ENCODE measurements at regions not wholly inside any gene's neighbourhood (a gene's known extent, or its start where the extent isn't known, plus 50 kb on each side); places are given as distances from the start of the nearest gene placed in this dataset.

DNA sequence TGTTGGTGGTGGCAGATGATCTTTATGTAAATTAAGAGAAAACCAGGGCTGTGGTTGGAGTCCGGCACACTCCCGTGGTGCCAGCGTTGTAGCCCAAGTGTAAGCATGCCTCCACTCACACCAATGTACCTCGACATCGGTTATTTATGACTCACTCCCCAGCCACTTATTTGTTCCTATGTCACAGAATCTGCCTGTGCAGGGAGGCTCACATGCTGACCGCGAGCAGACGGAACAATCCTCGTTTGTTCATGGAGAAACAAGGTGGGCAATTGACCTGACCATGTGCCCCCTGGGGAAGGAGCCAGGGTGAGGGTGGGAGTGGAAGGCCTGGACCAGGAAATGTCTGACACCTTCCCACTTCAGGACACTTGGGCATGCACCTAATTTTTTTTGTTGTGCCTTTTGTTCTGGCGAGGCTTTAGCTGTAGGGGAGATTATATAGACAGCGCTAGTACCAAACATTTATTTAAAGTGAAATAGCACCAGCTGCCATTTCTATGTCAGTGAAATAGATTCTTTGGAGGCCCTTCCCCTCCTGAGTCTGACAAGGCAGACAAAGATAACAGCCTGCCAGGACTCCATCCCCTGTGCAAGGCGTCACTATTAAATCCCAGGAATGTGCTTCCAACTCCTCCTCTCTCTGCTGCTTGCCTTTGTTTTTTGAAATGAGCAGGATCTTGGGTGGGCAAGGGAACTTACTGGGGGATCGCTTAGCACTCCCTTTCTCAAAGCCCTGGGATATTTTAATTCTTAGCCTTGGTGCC is 394.2 kb downstream of the FGF9 start:
- DNase-seq, result no peak

DNA sequence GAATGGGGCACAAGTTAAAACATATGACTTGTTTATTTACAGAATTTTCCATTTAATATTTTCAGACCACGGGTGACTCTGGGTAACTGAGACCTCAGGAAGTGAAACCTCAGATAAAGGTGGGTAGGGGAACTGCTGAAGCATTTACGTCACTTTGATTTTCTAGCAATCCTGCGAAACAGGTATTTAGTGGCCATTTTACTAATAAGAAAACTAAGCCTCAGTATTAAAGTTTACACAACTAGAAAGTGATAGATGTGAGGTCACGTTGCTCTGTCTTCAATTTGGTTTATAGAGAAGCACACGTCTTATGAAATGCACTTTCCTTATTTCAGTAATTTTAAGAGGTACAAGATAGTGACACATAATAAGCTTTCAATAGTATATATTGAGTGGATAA is 402.8 kb downstream of the FGF9 start:
- no peak for DNase-seq

GRCh38 chr13:22074403-22074802 is 403.5 kb downstream of the FGF9 start:
- no peak for DNase-seq

- DNase-seq, result no peak
These were observed 405.8 kb downstream of the FGF9 start for GRCh38 chr13:22076658-22077057.

DNA sequence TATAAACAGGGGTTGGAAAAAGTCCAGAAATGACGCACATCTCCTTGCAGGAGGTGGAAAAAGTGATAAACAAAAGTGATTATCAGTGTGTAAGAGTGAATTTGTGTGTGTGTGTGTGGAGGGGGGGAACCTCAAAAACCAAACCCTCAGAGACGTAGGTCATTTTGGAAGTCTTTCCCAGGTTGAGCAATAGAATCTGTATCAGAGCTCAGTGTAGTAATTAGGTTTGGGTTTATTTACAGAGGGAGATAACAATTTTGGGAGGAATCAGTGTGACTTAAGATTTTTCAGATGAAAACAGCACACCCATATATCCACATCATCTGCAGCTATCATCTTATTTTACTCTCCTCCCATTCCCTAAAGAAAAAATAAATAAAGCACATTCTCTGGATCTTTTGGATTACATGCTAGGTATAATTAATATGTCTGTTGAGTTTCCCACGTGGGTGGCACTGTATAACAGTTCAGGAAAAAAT is 406.4 kb downstream of the FGF9 start:
- no peak for DNase-seq

DNA sequence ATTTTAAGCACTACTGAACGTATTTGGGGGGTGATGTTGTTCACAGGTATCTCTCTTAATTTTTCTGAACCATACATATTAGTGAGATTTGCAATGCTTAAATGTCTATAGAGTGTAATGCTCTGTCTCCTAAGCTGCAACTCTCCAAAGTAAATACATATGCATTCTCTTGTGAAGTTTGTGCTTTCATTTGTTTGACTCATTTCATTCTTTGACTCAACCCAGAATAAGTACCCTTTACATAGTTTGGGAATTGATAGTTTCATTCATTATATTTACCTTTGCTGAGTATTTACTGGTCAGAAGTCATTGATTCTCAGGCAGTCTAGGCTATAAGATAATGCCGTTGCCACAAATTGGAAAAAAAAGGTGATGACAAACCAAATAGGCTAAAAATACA is 406.9 kb downstream of the FGF9 start:
- no peak for DNase-seq

GRCh38 chr13:22079961-22080360 is 409.1 kb downstream of the FGF9 start:
- DNase-seq, result no peak

DNA sequence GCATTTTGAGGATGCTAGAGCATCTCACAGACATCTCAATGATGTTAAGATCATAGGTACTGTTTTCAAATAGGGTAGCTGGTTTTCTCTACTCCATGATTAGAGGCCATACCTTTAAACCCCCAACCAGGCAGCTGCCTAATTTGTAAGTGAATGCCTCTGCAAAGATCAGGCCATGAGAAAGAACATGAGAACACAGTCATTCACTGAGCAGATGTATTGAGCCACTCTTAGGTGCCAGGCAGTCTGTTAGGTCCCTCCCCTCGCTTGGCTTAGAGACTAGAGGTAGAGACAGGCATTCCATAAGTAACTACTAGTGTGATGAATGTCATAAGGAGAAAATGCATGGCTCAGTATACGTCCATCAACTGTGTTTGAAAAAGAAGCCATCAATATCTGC is 410.0 kb downstream of the FGF9 start:
- no peak for DNase-seq

DNA sequence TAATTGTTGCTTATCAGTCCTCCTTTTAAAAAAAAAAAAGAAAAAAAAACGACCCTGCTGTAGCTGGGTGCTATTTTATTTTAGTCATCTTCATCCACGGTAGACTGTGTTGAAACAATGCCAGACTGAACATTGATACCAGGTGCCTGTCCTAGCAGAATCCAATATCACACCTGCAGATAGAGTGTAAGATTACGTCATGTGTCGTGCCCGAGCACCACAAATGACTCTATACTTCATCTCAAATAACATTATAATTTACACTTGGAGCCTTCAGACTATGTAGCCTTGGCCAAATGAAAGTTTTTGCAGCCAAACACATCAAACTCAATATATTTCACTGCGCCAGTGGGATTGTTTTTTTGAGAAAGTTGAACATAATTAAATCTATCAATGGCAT is 410.6 kb downstream of the FGF9 start:
- no peak for DNase-seq

- no peak for DNase-seq
These were observed 411.2 kb downstream of the FGF9 start for GRCh38 chr13:22082030-22082429.

- no peak for DNase-seq
These were observed 411.7 kb downstream of the FGF9 start for GRCh38 chr13:22082437-22083100.

DNA sequence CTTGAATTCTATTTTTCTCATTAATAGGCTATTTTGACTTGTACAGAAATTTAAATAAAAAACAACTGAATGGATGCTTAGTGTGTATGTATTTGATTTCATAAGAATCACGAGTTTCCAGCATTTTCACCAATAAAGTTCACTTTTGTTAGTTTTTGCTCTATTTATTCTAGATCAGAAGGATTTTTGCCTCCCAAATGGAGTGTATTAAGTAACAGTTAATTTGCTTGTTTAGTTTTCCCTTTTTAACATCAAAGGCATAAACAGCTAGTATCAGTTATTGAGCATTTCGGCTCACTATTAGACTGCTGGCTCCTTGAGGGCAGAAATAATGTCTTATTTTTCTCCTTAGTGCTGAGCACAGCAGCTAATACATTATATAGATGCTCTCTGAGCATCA is 414.1 kb downstream of the FGF9 start:
- DNase-seq, result no peak

GRCh38 chr13:22086597-22087330 is 415.9 kb downstream of the FGF9 start:
- no peak for DNase-seq

- DNase-seq, result no peak
These were observed 419.2 kb downstream of the FGF9 start for GRCh38 chr13:22090106-22090505.

- no peak for DNase-seq
These were observed 420.5 kb downstream of the FGF9 start for GRCh38 chr13:22091222-22091970.

- DNase-seq, result no peak
These were observed 421.1 kb downstream of the FGF9 start for GRCh38 chr13:22091971-22092300.

- DNase-seq, result no peak
These were observed 422.1 kb downstream of the FGF9 start for GRCh38 chr13:22092791-22093560.

DNA sequence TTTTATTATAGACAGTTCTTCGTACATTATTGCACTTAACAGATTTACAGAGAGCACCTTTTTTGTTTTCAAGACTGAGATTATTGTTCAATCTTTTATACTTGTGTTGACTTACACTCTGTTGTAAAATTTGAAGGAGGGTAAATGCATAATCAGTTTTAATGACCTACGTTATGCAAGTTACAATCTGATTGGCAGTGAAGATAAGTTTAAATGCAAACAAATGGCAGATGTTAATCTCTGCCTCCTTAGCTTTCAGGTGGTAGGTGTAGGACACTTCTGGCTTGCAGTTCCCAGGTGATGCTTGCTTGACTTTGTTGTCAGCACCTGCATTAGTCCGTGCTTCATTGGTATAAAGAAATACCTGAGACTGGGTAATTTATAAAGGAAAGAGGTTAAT is 424.9 kb downstream of the FGF9 start:
- no peak for DNase-seq

GRCh38 chr13:22099585-22099984 is 428.7 kb downstream of the FGF9 start:
- DNase-seq, result no peak

GRCh38 chr13:22102271-22102670 is 431.4 kb downstream of the FGF9 start:
- no peak for DNase-seq

- no peak for DNase-seq
These were observed 432.5 kb downstream of the FGF9 start for GRCh38 chr13:22103046-22104027.

Measured in effector CD8-positive, alpha-beta T cell (primary cell).